B cell (primary cell): ENCODE measurements at regions not wholly inside any gene's neighbourhood (a gene's known extent, or its start where the extent isn't known, plus 50 kb on each side); places are given as distances from the start of the nearest gene placed in this dataset.

ENCODE experiments used
- ATAC-seq: fragments of 200-7000 bp; cut with Tn5 transposase; one replicate; pipeline ENCODE4 v1.10.0; 2021; ENCODE audit warnings: low read depth, mild to moderate bottlenecking, moderate number of reproducible peaks, moderate library complexity
- CTCF ChIA-PET: fragments of 350-600 bp; sonication (Branson Sonifier 250); formaldehyde crosslinking; loops from one replicate; lab custom pipeline; 2021; ENCODE audit warnings: antibody characterized with exemption, inconsistent platforms; lab: Charles Lee
- POLR2A ChIA-PET: fragments of 350-600 bp; sonication (Branson Sonifier 250); formaldehyde crosslinking; loops from one replicate; lab custom pipeline; 2021; ENCODE audit warnings: antibody characterized with exemption; lab: Charles Lee
- DNase-seq: peaks from one replicate; pipeline ENCODE4 v3.0.0; 2013
- H2AFZ ChIP-seq: 2 replicates; pipeline ENCODE4 v1.6.1; 2012; ENCODE audit warnings: mild to moderate bottlenecking, low read depth, low read length; ENCODE audit not compliant: insufficient read depth, poor library complexity, severe bottlenecking
- H3K27ac ChIP-seq, 2 donors: 1 replicate in 1 of 2; 2 replicates in 1 of 2; pipeline ENCODE4 v1.5.1; 2012 to 2013; ENCODE audit warnings: low read length in 2 of 2, mild to moderate bottlenecking in 2 of 2, moderate library complexity in 1 of 2
- H3K27me3 ChIP-seq, 4 experiments: fragments of 200-600 bp in 1 of 4; sonication (generic) in 1 of 4; replicated peaks in 1 of 4; 1 replicate in 2 of 4; 2 replicates in 2 of 4; pipeline versions ENCODE4 v1.6.1 to v1.7.0; 2013 to 2016; ENCODE audit warnings: low read length in 3 of 4, mild to moderate bottlenecking in 2 of 4, mixed read lengths in 1 of 4, moderate library complexity in 1 of 4; ENCODE audit not compliant: insufficient read depth in 4 of 4, control insufficient read depth in 3 of 4; ENCODE audit errors: control extremely low read depth in 1 of 4
- H3K36me3 ChIP-seq, 2 experiments: replicated peaks in 1 of 2; 1 replicate in 1 of 2; 2 replicates in 1 of 2; pipeline versions ENCODE4 v1.6.1 to v1.7.1; 2013; ENCODE audit warnings: low read length in 1 of 2; ENCODE audit not compliant: insufficient read depth in 2 of 2, control insufficient read depth in 1 of 2; ENCODE audit errors: control extremely low read depth in 1 of 2, extremely low read depth in 1 of 2
- H3K4me1 ChIP-seq, 2 donors: fragments of 200-600 bp in 1 of 2; sonication (generic) in 1 of 2; 1 replicate in 1 of 2; 2 replicates in 1 of 2; pipeline versions ENCODE4 v1.5.1 to v1.6.1; 2013 to 2017; ENCODE audit warnings: low read length in 2 of 2; ENCODE audit not compliant: control insufficient read depth in 2 of 2, insufficient read depth in 2 of 2
- H3K4me2 ChIP-seq: replicated peaks from 2 replicates; pipeline ENCODE3; 2012; ENCODE audit warnings: mild to moderate bottlenecking, low read depth, low read length; ENCODE audit not compliant: poor library complexity, severe bottlenecking
- H3K4me3 ChIP-seq, 5 experiments: fragments of 200-600 bp in 1 of 5; sonication (generic) in 1 of 5; 1 replicate in 3 of 5; 2 replicates in 2 of 5; pipeline versions ENCODE4 v1.5.1 to v1.7.0; 2011 to 2016; ENCODE audit warnings: low read length in 4 of 5, mild to moderate bottlenecking in 4 of 5, low read depth in 2 of 5, control low read depth in 1 of 5, moderate library complexity in 1 of 5; ENCODE audit not compliant: insufficient read depth in 1 of 5; ENCODE audit errors: control extremely low read depth in 1 of 5, extremely low read depth in 1 of 5
- H3K79me2 ChIP-seq: fragments of 200-600 bp; sonication (generic); one replicate; pipeline ENCODE4 v1.6.0; 2016; ENCODE audit warnings: low read length; ENCODE audit not compliant: control insufficient read depth, insufficient read depth
- H3K9ac ChIP-seq: fragments of 200-600 bp; sonication (generic); 2 replicates; pipeline ENCODE4 v1.6.1; 2017; ENCODE audit warnings: mild to moderate bottlenecking, low read length, moderate library complexity
- H3K9me3 ChIP-seq, 3 donors: one replicate each; pipeline versions ENCODE4 v1.6.1 to v1.7.1; 2013; ENCODE audit warnings: low read length in 2 of 3; ENCODE audit not compliant: control insufficient read depth in 2 of 3, insufficient read depth in 1 of 3; ENCODE audit errors: control extremely low read depth in 1 of 3
- H4K20me1 ChIP-seq: 2 replicates; pipeline ENCODE4 v1.6.0; 2012; ENCODE audit warnings: mild to moderate bottlenecking, low read length; ENCODE audit not compliant: insufficient read depth, control insufficient read depth, poor library complexity, severe bottlenecking
- H3K27ac Mint-ChIP-seq: one replicate; pipeline ENCODE4 v1.8.0; 2021; ENCODE audit warnings: mixed read lengths
- H3K27me3 Mint-ChIP-seq: one replicate; pipeline ENCODE4 v1.8.0; 2021; ENCODE audit warnings: mixed read lengths
- H3K4me1 Mint-ChIP-seq: one replicate; pipeline ENCODE4 v1.8.0; 2021; ENCODE audit warnings: mixed read lengths
- H3K4me3 Mint-ChIP-seq: one replicate; pipeline ENCODE4 v1.8.0; 2021; ENCODE audit warnings: mixed read lengths
- H3K9me3 Mint-ChIP-seq: one replicate; pipeline ENCODE4 v1.8.0; 2022; ENCODE audit warnings: mixed read lengths; ENCODE audit not compliant: insufficient read depth
- CTCF ChIP-seq: fragments of 200-600 bp; IDR thresholded peaks from one replicate; pipeline ENCODE4 v1.8.0; 2022; ENCODE audit warnings: antibody characterized with exemption, mild to moderate bottlenecking
- EZH2 ChIP-seq: IDR thresholded peaks from 2 replicates; pipeline ENCODE4 v1.6.1; 2012; ENCODE audit warnings: borderline replicate concordance, low read depth, mild to moderate bottlenecking, moderate library complexity, low read length; ENCODE audit not compliant: insufficient read depth, poor library complexity, severe bottlenecking
- WGBS: methylation state at CpG from one replicate; pipeline ENCODE4 v1.1.5; 2013; ENCODE audit warnings: missing lambda C conversion rate; ENCODE audit not compliant: insufficient coverage; 5-methylcytosine and 5-hydroxymethylcytosine counted together
- intact Hi-C: fragments of 100-400 bp; cut with micrococcal nuclease; formaldehyde crosslinking; loops from one replicate; pipeline ENCODE4 v1.10.0; 2022

GRCh38 chr5:2300861-2301574, 418.3 kb upstream of the IRX4 start:
- WGBS, result 92% methylated on average over 22 of the region's 22 CpGs
- no peak overlapping the region for H3K9ac ChIP-seq
- no peak overlapping the region for H3K4me3 Mint-ChIP-seq
- no peak overlapping the region for H3K27ac ChIP-seq
- no peak for ATAC-seq
- no peaks in the 10 kb centered on the region for H3K4me1 Mint-ChIP-seq
- ChIA-PET CTCF (no interaction called here), POLR2A (no interaction called here)
- no peak for TF ChIP-seq CTCF
- no peak for TF ChIP-seq EZH2
- H3K27me3 Mint-ChIP-seq, result no peaks in the 10 kb centered on the region
- H2AFZ ChIP-seq, result no peak overlapping the region
- no peaks in the 10 kb centered on the region for H3K27me3 ChIP-seq
- intact Hi-C loops, result no loop called here
- DNase-seq, result no peak
- no peak overlapping the region for H3K27ac Mint-ChIP-seq
- H3K4me3 ChIP-seq, result no peak overlapping the region
- H3K36me3 ChIP-seq, result no peaks in the 10 kb centered on the region
- no peaks in the 10 kb centered on the region for H3K79me2 ChIP-seq
- peaks cover 0 to 19% (median 0%) of the 10 kb centered on the region in 3 donors for H3K9me3 ChIP-seq
- no peaks in the 10 kb centered on the region for H4K20me1 ChIP-seq
- H3K9me3 Mint-ChIP-seq, result no peaks in the 10 kb centered on the region
- H3K4me2 ChIP-seq, result no peak overlapping the region
- H3K4me1 ChIP-seq, result no peaks in the 10 kb centered on the region

GRCh38 chr5:2300421-2300820, 417.7 kb upstream of the IRX4 start:
- POLR2A ChIA-PET, result no interaction called here
- Histone ChIP-seq H3K9me3 (peaks cover 0 to 21% (median 0%) of the 10 kb centered on the region in 3 donors), H3K4me1 (no peaks in the 10 kb centered on the region), H3K4me2 (no peak overlapping the region), H4K20me1 (no peaks in the 10 kb centered on the region), H3K79me2 (no peaks in the 10 kb centered on the region), H3K27ac (no peak overlapping the region), H3K9ac (no peak overlapping the region), H3K36me3 (no peaks in the 10 kb centered on the region), H3K4me3 (no peak overlapping the region), H2AFZ (no peak overlapping the region), H3K27me3 (no peaks in the 10 kb centered on the region)
- ATAC-seq, result no peak
- CTCF ChIA-PET, result no interaction called here
- no peaks in the 10 kb centered on the region for H3K9me3 Mint-ChIP-seq
- TF ChIP-seq EZH2 (no peak), CTCF (no peak)
- 94% methylated on average over 11 of the region's 11 CpGs for WGBS
- H3K4me3 Mint-ChIP-seq, result no peak overlapping the region
- no peaks in the 10 kb centered on the region for H3K4me1 Mint-ChIP-seq
- no peak for DNase-seq
- intact Hi-C loops, result no loop called here
- H3K27ac Mint-ChIP-seq, result no peak overlapping the region
- no peaks in the 10 kb centered on the region for H3K27me3 Mint-ChIP-seq
